ENCODE measurements at regions not wholly inside any gene's neighbourhood (a gene's known extent, or its start where the extent isn't known, plus 50 kb on each side); places are given as distances from the start of the nearest gene placed in this dataset.

- Histone ChIP-seq H3K4me1 (ENCODE audit: control insufficient read depth, insufficient read depth, low read length) (no peaks in the 10 kb centered on the region), H3K4me3 (ENCODE audit: low read length) (no peak overlapping the region), H3K9me3 (replicated peaks; ENCODE audit: control insufficient read depth, low read depth, low read length) (no peaks in the 10 kb centered on the region), H3K27ac (ENCODE audit: low read length) (no peak overlapping the region), H3K27me3 (ENCODE audit: control insufficient read depth, insufficient read depth, low read length) (no peaks in the 10 kb centered on the region), H3K36me3 (ENCODE audit: control insufficient read depth, insufficient read depth, low read length) (no peaks in the 10 kb centered on the region)
- no peak for DNase-seq
- WGBS (ENCODE audit: insufficient coverage), result no CpG with 5 or more reads among the region's 4 CpGs
These were observed 50.2 kb upstream of the HIVEP1 start for GRCh38 chr6:11961923-11962322.

- Histone ChIP-seq H3K36me3 (ENCODE audit: control insufficient read depth, insufficient read depth, low read length) (no peaks in the 10 kb centered on the region), H3K9me3 (replicated peaks; ENCODE audit: control insufficient read depth, low read depth, low read length) (no peaks in the 10 kb centered on the region), H3K4me1 (ENCODE audit: control insufficient read depth, insufficient read depth, low read length) (no peaks in the 10 kb centered on the region), H3K27ac (ENCODE audit: low read length) (no peak overlapping the region), H3K4me3 (ENCODE audit: low read length) (no peak overlapping the region), H3K27me3 (ENCODE audit: control insufficient read depth, insufficient read depth, low read length) (no peaks in the 10 kb centered on the region)
- whole genome bisulfite sequencing (ENCODE audit: insufficient coverage), result 79% methylated on average over 10 of the region's 12 CpGs
- DNase-seq, result no peak
These were observed 51.0 kb upstream of the HIVEP1 start for GRCh38 chr6:11960909-11961779.

GRCh38 chr6:11956781-11957180, 55.3 kb upstream of the HIVEP1 start:
- H3K4me3 ChIP-seq (ENCODE audit: low read length), result no peak overlapping the region
- no peaks in the 10 kb centered on the region for H3K27me3 ChIP-seq (ENCODE audit: control insufficient read depth, insufficient read depth, low read length)
- no peak overlapping the region for H3K27ac ChIP-seq (ENCODE audit: low read length)
- H3K9me3 ChIP-seq (replicated peaks; ENCODE audit: control insufficient read depth, low read depth, low read length), result no peaks in the 10 kb centered on the region
- no peak for DNase-seq
- no peaks in the 10 kb centered on the region for H3K36me3 ChIP-seq (ENCODE audit: control insufficient read depth, insufficient read depth, low read length)
- no CpG with 5 or more reads among the region's 3 CpGs for WGBS (ENCODE audit: insufficient coverage)
- no peaks in the 10 kb centered on the region for H3K4me1 ChIP-seq (ENCODE audit: control insufficient read depth, insufficient read depth, low read length)

GRCh38 chr6:11953641-11954040, 58.5 kb upstream of the HIVEP1 start:
- no peak overlapping the region for H3K27ac ChIP-seq (ENCODE audit: low read length)
- no peak overlapping the region for H3K4me3 ChIP-seq (ENCODE audit: low read length)
- H3K27me3 ChIP-seq (ENCODE audit: control insufficient read depth, insufficient read depth, low read length), result no peaks in the 10 kb centered on the region
- no peaks in the 10 kb centered on the region for H3K36me3 ChIP-seq (ENCODE audit: control insufficient read depth, insufficient read depth, low read length)
- H3K4me1 ChIP-seq (ENCODE audit: control insufficient read depth, insufficient read depth, low read length), result no peaks in the 10 kb centered on the region
- no CpG with 5 or more reads among the region's 2 CpGs for WGBS (ENCODE audit: insufficient coverage)
- no peaks in the 10 kb centered on the region for H3K9me3 ChIP-seq (replicated peaks; ENCODE audit: control insufficient read depth, low read depth, low read length)
- DNase-seq, result no peak

GRCh38 chr6:11952316-11952715, 59.8 kb upstream of the HIVEP1 start:
- WGBS (ENCODE audit: insufficient coverage), result no CpG with 5 or more reads among the region's 2 CpGs
- H3K36me3 ChIP-seq (ENCODE audit: control insufficient read depth, insufficient read depth, low read length), result no peaks in the 10 kb centered on the region

GRCh38 chr6:11951868-11952267, 60.2 kb upstream of the HIVEP1 start:
- H3K27ac ChIP-seq (ENCODE audit: low read length), result no peak overlapping the region
- H3K27me3 ChIP-seq (ENCODE audit: control insufficient read depth, insufficient read depth, low read length), result no peaks in the 10 kb centered on the region
- no CpG with 5 or more reads among the region's 3 CpGs for WGBS (ENCODE audit: insufficient coverage)
- H3K36me3 ChIP-seq (ENCODE audit: control insufficient read depth, insufficient read depth, low read length), result no peaks in the 10 kb centered on the region
- H3K4me1 ChIP-seq (ENCODE audit: control insufficient read depth, insufficient read depth, low read length), result no peaks in the 10 kb centered on the region
- no peaks in the 10 kb centered on the region for H3K9me3 ChIP-seq (replicated peaks; ENCODE audit: control insufficient read depth, low read depth, low read length)
- peak; percentile 61 for DNase-seq
- H3K4me3 ChIP-seq (ENCODE audit: low read length), result no peak overlapping the region

More at GRCh38 chr6:11952316-11952715, 59.8 kb upstream of the HIVEP1 start:
- Histone ChIP-seq H3K9me3 (replicated peaks; ENCODE audit: control insufficient read depth, low read depth, low read length) (no peaks in the 10 kb centered on the region), H3K27ac (ENCODE audit: low read length) (no peak overlapping the region), H3K4me1 (ENCODE audit: control insufficient read depth, insufficient read depth, low read length) (no peaks in the 10 kb centered on the region), H3K27me3 (ENCODE audit: control insufficient read depth, insufficient read depth, low read length) (no peaks in the 10 kb centered on the region), H3K4me3 (ENCODE audit: low read length) (no peak overlapping the region)
- DNase-seq, result peak; percentile 79

GRCh38 chr6:11950109-11950508, 62.0 kb upstream of the HIVEP1 start:
- WGBS (ENCODE audit: insufficient coverage), result no CpG with 5 or more reads among the region's 2 CpGs
- Histone ChIP-seq H3K4me1 (ENCODE audit: control insufficient read depth, insufficient read depth, low read length) (no peaks in the 10 kb centered on the region), H3K27me3 (ENCODE audit: control insufficient read depth, insufficient read depth, low read length) (no peaks in the 10 kb centered on the region), H3K9me3 (replicated peaks; ENCODE audit: control insufficient read depth, low read depth, low read length) (no peaks in the 10 kb centered on the region), H3K4me3 (ENCODE audit: low read length) (no peak overlapping the region), H3K36me3 (ENCODE audit: control insufficient read depth, insufficient read depth, low read length) (no peaks in the 10 kb centered on the region), H3K27ac (ENCODE audit: low read length) (no peak overlapping the region)
- DNase-seq, result no peak

GRCh38 chr6:11947575-11947974, 64.5 kb upstream of the HIVEP1 start:
- Histone ChIP-seq H3K27ac (ENCODE audit: low read length) (no peak overlapping the region), H3K36me3 (ENCODE audit: control insufficient read depth, insufficient read depth, low read length) (no peaks in the 10 kb centered on the region), H3K9me3 (replicated peaks; ENCODE audit: control insufficient read depth, low read depth, low read length) (no peaks in the 10 kb centered on the region), H3K27me3 (ENCODE audit: control insufficient read depth, insufficient read depth, low read length) (no peaks in the 10 kb centered on the region), H3K4me1 (ENCODE audit: control insufficient read depth, insufficient read depth, low read length) (no peaks in the 10 kb centered on the region), H3K4me3 (ENCODE audit: low read length) (no peak overlapping the region)
- no CpG with 5 or more reads among the region's 2 CpGs for WGBS (ENCODE audit: insufficient coverage)
- DNase-seq, result no peak

GRCh38 chr6:11947063-11947462, 65.0 kb upstream of the HIVEP1 start:
- no CpG with 5 or more reads among the region's 2 CpGs for WGBS (ENCODE audit: insufficient coverage)
- no peak overlapping the region for H3K4me3 ChIP-seq (ENCODE audit: low read length)
- DNase-seq, result no peak
- H3K4me1 ChIP-seq (ENCODE audit: control insufficient read depth, insufficient read depth, low read length), result no peaks in the 10 kb centered on the region
- no peaks in the 10 kb centered on the region for H3K9me3 ChIP-seq (replicated peaks; ENCODE audit: control insufficient read depth, low read depth, low read length)
- no peaks in the 10 kb centered on the region for H3K36me3 ChIP-seq (ENCODE audit: control insufficient read depth, insufficient read depth, low read length)
- no peaks in the 10 kb centered on the region for H3K27me3 ChIP-seq (ENCODE audit: control insufficient read depth, insufficient read depth, low read length)
- H3K27ac ChIP-seq (ENCODE audit: low read length), result no peak overlapping the region

- no peaks in the 10 kb centered on the region for H3K27me3 ChIP-seq (ENCODE audit: control insufficient read depth, insufficient read depth, low read length)
- H3K4me3 ChIP-seq (ENCODE audit: low read length), result no peak overlapping the region
- no CpG with 5 or more reads among the region's 1 CpG for WGBS (ENCODE audit: insufficient coverage)
- H3K4me1 ChIP-seq (ENCODE audit: control insufficient read depth, insufficient read depth, low read length), result no peaks in the 10 kb centered on the region
- H3K36me3 ChIP-seq (ENCODE audit: control insufficient read depth, insufficient read depth, low read length), result no peaks in the 10 kb centered on the region
- no peak overlapping the region for H3K27ac ChIP-seq (ENCODE audit: low read length)
- DNase-seq, result no peak
- H3K9me3 ChIP-seq (replicated peaks; ENCODE audit: control insufficient read depth, low read depth, low read length), result no peaks in the 10 kb centered on the region
These were observed 68.0 kb upstream of the HIVEP1 start for GRCh38 chr6:11944111-11944510.
